GM19240 (cell line): ENCODE measurements at regions not wholly inside any gene's neighbourhood (a gene's known extent, or its start where the extent isn't known, plus 50 kb on each side); places are given as distances from the start of the nearest gene placed in this dataset.
"Not testable (repeated sequence)": the region's sequence is repeated elsewhere in the genome, so short reads cannot be mapped to it uniquely, and the experiment has no call there.

Experiments used
- DNase-seq: peaks from one replicate; pipeline ENCODE4 v3.0.0; 2011; ENCODE audit warnings: low spot score; ENCODE audit not compliant: insufficient read length

DNA sequence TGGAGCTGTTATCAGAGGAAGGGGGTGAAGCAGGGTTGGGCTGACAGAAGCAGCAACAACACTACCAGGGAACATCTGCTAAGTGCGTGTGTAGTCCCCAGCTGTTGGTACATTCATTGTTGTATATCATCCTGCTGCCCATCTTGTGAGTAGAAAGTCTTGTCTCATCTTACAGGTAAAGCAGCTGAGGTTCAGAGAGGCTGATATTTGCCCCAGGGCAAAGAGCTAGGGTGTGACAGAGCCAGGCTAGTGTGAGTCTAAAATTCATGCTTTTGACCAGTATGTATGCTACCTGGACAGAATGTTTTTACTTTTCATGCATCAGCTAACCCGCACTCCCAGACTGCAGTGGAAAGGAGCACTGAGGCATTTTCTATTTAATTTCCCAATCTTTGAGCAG, 221.6 kb downstream of the STK31 start:
- DNase-seq = no peak

DNA sequence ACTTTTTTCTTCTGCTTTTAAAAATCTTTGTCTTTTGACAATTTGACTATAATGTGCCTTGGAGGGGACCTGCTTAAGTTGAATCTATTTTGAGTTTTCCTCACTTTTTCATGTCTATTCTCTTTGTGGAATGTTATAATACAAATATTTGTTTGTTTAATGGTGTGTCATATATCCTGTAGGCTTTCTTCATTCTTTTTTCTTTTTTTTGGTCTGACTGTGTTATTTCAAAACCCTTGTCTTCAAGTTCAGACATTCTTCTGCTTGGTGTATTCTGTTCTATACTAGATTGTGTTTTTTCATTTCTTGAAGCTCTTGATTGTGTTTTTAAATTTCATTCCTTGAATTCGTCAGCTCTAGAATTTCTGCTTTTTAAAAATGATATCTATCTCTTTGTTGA, 228.2 kb downstream of the STK31 start:
- DNase-seq = no peak

DNA sequence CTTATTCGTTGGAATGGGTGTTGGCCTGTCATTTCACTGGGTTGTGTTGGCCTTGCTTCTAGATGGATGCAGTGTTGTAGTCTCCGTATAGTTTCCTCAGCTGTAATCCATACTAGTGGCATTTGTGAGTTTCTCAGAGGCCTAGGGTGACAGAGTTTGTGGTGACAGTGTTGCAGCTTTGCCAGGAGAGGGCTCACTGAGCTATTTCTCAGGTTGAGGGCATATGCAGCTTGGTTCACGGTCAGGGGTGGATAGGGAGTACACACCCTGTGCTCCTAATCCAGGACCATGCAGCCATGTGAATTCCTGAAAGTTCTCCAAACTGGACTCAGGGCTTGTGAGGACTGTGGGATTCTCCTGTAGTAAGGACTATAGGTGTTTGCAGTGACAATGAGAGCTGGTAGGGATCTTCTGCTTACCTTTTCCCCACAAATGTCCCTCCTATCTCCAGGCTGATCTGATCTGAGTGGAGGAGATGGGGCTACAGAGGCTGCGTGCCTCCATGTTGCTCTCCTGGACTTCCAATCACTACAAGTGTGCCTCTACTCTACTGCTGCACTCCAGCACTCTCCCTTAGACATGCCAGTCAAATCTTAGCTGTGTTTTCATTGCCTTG, 229.0 kb downstream of the STK31 start:
- DNase-seq = no peak

DNA sequence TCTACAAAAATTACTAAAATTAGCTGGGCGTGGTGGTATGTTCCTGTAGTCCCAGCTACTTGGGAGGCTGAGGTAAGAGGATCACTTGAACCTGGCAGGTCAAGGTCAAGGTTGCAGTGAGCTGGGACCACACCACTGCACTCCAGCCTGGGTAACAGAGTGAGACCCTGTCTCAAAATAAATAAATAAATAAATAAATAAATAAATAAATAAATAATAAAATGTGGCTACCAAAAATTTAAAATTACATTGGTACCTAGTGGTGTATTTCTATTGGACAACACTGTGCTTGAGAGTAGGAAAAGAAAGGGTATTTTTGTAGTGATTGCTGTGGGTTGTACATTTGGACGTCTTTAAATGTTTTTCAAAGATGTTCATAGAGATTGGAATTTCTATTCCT, 229.7 kb downstream of the STK31 start:
- not testable (repeated sequence) for DNase-seq

DNA sequence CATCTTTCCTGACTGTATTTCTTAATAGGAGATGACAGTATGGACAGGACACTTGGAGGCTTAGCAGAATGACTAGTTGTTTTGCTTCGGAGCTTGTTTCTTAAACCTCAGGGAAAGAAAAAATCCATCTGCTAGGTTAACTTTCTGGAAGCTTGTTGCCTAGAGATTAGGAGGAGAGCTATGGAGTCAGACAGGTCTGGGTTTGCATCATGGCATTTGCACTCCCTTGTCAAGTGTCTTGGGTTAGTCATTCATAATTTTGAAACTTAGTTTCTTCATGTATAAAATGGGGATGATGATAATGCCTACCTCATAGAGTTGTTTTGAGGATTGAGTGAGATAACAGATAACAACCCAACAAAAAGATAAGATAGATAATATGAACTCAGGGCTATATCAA, 231.5 kb downstream of the STK31 start:
- DNase-seq = no peak

DNA sequence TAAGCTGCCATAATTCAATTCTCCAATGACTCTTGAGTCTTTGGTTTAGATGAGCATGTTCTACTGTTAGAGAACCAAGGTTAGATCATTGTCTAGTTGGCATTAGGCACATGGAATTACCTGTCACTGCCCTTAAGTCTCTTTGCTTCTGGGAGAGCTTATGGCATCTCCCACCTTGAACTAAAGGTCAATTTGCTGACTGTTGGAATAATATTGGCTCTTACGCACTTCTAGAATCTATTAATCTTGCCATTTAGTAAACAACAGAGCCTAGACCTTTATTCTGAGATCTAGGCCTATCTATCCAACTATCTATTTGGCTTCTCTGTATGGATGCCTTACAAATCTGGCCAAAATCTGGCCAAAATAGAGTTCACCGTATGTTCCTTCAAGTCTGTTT, 232.0 kb downstream of the STK31 start:
- DNase-seq = no peak

DNA sequence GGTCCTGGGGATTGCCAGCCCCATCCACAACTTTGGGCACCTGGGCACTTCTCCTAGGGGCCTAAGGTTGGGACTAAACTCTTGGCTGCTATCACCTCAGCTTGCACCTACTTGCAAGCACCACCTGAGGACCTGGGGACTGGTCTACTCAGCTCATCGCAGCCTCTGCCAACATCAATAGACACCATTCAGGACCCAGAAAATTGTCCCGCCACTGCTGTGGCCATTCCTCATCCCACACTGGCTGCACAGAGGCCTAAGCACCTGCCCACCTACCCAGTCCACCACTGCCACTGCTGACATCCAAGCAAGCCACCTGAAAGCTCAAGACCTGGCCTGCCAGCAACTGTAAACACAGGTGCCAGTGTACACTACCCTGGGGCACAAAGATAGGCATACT, 234.1 kb downstream of the STK31 start:
- DNase-seq = no peak

DNA sequence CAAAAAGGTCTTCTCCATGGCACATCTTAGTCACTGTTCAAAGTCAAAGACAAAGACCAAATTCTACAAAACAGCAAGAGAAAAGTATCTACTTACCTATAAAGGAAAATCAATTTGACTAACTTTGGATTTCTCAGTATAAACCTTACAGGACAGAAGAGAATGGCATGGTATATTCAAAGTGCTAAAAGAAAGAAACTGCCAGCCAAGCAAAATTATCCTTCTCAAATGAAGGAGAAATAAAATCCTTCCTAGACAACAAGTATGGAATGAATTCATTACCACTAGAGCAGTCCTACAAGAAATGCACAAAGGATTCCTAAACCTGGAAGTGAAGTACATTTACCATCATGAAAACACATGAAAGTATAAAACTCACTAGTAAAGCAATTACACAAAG, 235.5 kb downstream of the STK31 start:
- DNase-seq = no peak

DNA sequence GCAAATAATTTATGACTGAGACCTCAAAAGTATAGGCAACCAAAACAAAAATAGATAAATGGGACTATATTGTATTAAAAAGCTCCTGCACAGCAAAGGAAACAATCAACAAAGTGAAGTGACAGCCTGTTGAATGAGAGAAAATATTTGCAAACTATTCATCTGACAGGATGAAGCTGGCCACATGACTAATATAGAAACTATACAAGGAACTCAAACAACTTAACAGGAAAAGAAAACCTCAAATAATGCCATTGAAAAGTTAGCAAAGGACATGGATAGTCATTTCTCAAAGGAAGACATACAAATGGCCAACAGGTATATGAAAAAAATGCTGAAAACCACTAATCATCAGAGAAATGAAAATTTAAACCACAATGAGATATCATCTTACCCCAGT, 245.1 kb downstream of the STK31 start:
- DNase-seq = no peak

DNA sequence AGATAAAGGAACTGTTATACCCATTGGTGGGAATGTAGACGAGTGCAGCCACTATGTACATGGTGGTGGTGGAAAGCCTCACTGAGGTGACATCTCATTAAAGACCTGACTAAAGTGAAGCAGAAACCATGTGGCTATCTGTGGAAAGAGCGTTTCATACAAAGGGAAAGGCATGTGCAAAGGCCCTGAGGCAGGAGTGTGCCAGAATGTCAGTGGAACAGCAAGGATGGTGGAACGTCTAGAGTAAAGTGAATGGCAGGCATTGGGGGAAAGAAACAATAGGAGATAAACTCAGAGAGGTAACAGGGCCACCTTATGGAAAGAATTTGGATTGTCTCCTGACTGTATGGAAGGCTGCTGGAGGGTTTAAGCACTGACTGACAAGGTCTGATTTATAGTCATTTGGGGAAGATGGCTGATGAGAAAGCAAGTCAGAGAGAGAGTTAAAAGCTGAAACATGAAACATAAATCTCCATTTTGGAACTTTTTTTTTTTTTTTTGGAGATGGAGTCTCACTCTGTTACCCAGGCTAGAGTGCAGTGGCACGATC, 245.7 kb downstream of the STK31 start:
- DNase-seq = no peak

DNA sequence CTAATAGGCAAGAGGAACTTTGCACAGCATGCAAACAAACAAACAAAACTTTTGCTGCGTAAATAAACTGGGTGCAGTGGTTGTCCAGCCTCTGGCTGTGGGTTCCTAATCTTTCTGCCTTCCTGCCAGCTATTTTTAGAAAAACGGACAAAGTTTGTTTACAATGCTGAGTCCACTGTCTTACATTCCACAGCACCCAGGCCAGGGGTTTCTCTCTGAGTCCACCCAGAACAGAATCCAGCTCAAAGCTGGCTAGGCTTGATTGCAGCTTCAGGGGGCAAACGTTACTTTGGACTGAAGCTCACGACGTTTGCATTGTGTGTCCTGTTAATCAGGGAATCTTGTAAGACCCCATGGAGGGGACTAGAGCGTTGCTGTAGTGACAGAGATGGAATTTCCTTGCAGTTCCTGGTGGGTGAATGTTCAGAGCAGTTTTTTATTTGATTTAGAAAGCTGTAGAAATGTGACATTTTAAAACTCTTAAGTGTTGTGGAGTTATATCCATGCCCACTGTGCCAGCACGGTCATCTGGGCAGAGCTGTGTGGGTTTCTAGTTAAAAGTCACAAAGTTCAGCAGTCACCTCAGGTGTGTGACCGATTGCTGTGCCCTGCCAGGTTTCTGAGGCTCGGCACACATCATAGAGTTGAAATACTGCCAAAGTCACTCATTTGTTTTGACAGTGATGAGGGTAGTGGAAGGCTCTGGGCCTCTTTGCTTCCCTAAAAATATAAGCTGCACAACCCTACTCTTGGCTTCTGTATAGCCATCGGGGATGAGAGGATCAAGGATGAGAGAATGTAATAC, 247.0 kb downstream of the STK31 start:
- no peak for DNase-seq

DNA sequence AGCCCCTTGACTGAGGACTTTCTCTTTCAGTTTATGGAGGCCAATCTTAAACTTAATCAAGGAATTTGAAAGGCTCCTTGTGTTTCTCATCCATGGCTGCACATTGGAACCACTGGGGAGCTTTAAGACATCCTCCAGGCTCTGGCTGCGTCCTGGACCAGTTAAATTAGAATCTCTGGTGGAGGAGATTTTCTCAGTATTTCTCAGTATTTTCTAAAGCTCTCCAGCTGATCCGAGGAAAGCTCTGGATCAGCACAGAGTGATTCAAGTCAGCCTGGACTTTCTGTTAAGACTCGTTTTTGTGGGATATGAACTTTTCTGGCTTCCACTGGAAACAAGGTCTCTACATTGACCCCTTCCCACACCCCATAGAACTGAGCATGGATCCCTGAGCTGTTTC, 249.8 kb downstream of the STK31 start:
- no peak for DNase-seq

DNA sequence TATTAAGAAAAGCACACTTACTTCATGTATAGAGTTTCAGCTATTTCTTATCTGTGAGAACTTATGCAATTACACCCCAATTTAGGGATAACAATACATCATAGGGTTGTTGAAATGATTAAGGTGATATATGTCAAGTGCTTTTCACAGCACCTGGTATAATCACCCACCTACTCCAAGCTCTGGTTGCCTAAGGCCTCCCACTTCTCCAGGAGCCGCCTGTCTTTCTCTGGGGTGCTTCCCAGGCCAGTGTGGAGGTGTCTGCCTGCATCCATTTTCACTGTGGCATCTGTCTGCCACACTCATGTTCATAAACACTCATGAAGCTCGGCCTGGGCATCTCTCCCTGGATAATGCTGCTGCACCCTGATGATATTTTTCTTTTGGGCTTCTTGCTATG, 250.3 kb downstream of the STK31 start:
- no peak for DNase-seq

DNA sequence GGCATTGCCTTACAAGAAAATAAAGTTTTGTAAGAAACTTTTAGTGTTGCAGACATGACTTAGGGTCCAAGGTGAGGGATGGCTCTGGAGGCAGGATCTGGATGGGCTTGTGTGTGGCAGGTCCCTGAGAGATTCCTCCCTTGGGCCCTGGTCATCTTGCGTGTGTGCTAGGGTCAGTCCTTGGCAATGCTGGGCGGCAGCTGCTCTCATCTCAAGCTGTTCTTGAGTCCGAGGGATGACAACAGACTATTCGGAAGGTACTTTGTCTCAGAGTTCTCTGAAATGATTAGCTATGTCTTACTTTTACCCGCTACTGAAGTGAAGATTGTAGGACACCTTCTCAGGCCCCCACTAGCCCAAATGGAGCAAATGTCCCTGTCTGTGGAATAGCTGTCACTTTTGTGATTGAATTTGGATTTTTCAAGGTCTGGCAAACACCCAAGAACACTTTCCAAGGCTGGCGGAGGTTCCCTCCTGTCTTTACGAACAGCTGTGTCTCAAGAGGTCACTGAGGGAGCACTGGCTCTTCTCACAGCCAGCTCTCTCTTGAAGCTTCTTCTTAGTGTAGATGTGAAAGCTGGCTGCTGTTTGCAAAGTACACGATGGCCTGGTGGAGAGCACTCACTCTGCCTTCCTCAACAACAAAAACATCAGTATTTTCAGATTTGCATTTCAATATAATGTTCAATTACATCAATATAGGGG, 253.6 kb downstream of the STK31 start:
- DNase-seq = no peak

DNA sequence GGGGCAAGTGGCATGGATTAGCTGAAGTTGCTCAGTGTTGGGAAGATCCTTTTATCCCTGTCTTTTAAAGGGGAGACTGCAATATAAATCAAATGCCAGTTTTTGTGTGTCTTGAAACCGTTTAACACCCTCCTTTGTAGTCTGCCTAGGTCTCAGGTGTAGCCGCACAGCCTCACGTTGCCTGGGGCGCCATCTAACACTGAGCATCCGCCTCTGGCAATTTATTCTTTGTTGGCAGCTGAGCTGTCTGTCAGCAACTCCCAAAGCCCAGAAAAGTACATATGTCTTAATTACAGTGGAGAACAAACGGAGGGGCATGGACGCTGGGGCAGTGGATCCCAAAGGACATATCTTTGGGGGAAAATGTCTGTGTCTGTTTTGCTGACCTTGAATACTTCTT, 254.7 kb downstream of the STK31 start:
- DNase-seq = no peak

DNA sequence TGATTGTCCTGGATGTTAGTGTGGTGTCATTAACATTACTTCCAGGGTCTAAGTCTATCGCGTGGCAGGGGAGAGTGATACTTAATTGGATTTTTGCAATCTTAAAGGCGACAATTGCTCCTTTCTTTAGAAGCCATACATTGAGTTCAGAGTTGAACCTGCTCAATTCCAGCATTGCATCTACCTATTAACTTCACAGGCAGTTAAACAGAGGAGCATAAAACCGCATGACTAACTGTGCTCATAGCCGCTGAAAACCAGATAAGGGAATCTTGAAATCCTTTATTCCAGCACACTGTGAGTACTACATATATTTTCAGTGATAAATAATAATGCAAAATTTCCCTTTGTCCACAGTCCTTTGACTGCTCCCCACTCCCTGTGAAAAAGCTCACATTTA, 255.3 kb downstream of the STK31 start:
- DNase-seq = no peak

DNA sequence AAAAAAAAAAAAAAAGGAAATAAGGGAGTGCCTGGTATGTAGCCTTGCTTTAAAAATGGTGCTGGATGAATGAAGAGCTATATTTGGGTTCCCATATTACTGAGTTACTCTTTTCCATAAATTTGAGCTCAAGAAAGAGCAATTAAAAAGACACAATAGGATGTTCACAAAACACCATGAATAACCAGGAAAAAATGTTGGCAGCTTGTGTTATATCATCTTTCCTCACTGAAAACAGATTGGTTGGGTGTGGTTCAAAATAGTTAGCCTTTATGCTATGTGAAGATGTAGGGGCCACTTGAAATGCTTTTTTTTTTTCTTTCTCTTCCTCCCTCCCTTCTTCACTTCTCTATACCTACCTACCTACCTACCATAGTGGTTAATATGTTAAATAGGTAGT, 256.9 kb downstream of the STK31 start:
- DNase-seq = no peak

DNA sequence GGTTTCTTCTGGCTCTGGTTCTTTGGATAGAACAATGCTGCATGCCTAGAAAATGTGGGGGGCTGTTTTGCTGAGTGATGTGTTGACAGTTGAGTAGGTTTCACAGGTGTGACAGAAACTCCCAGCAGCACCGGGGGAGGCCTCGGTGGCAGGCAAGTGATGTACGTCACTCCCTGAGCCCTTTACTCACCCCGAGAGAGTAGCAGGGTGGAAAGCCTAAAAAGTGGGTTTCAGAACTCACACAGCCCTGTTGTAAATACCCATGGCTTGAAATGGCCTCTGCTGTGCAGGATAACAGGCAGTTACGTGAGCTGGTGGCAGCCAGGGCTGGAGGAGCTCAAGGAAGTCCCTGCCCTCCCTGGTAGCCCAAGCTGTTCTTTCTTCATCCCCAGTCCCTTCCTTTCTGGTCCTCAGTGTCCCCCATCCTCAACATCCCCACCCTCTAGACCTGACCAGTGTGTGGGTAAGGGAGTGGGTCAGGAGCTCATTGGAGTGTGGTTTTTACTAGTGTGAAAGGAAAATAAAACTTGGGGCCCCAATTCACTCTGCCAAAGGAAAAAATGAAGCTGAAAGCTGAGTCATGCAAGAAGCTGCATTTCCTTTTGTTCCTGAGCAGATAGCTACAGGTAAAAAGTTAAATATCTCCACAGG, 258.1 kb downstream of the STK31 start:
- DNase-seq = peak; percentile 2

DNA sequence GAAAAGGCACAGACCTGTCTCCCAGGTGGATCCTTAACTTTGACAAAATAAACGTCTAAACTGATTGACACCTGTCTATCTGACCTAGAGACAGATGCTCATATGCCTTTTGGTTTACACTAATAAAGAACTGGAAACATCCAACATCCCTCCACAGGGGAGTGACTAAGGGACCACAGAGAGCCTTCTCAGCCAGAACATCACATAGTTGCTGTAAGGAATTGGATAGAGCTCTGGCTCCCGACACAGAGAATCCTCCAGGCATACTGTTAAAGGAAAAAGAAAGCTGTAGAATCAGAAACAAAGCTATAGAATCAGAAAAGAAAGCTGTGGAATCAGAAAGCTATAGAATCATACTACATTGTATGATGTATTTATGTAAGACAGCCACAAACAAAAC, 258.8 kb downstream of the STK31 start:
- DNase-seq = no peak

DNA sequence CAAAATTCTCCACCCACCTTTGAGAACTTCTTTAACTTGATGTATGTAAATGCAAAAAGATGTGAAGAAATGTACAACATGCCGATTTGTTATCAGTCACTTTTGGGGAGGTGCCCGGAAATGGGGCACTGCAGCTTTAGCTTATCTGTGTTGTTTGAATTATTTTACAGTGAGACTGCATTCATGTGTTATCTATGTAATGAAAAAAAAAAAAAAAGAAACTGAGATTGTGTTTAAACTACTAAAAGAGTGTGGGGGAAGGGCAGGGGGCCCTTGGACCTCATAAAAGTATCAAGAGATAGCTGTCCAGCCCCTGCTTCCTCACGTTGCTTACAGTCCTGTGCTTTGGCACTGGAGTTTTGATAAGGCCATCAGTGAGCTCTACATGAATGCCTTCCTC, 259.4 kb downstream of the STK31 start:
- DNase-seq = no peak

DNA sequence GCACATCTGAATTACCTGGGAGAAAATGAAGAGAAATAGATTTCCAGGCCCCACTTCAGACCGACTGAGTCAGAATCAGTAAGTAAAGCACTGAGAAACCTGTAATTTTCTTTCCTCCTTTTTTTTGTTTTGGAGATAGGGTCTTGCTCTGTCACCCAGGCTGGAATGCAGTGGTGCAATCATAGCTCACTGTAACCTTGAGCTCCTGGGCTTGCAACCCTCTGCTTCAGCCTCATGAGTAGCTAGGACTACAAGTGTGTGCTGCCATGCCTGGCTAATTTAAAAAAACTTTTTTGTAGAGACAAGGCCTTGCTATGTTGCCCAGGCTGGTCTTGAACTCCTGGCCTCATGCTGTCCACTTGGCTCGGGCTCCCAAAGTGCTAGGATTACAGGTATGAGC, 260.2 kb downstream of the STK31 start:
- DNase-seq = no peak

DNA sequence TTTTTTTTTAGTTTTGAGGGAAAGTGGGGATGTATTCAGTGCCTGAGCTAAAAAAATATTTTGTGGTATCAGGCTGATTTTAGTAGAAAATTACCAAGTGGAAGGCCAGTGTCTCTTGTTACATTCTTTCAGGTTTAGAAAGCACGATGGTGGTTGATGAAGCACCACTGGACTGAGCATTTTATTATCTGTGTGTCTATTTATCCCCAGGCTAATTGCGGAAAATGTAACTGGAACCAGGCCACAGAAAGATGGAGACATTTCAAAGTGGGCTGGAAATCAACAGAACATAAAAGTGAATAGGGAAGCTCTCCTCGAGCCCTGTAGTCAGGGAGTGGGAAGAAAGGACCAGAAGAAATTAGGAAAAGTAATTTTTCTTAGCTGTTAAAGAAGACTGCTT, 261.0 kb downstream of the STK31 start:
- no peak for DNase-seq
